Lung (tissue), 11 donors: ENCODE measurements at regions not wholly inside any gene's neighbourhood (a gene's known extent, or its start where the extent isn't known, plus 50 kb on each side); places are given as distances from the start of the nearest gene placed in this dataset.

ENCODE experiments used
- ATAC-seq: fragments of 200-7000 bp; cut with Tn5 transposase; one replicate; pipeline ENCODE4 v1.9.1; 2020; ENCODE audit warnings: moderate number of reproducible peaks; ENCODE audit not compliant: insufficient read depth, low FRiP score
- DNase-seq, 3 donors: peaks; one replicate each; pipeline ENCODE4 v3.0.0-alpha.2; 2013 to 2017
- H3K27ac ChIP-seq, 2 donors: one replicate each; pipeline ENCODE4 v1.5.1; 2013; ENCODE audit warnings: mild to moderate bottlenecking in 2 of 2, moderate library complexity in 2 of 2, control low read depth in 1 of 2, inconsistent platforms in 1 of 2, low read depth in 1 of 2, low read length in 1 of 2
- H3K27me3 ChIP-seq, 3 donors: one replicate each; pipeline ENCODE4 v1.5.1; 2013; ENCODE audit warnings: low read length in 2 of 3; ENCODE audit not compliant: control insufficient read depth in 3 of 3, insufficient read depth in 3 of 3
- H3K36me3 ChIP-seq, 4 donors: one replicate each; pipeline ENCODE4 v1.5.1; 2013; ENCODE audit warnings: low read length in 4 of 4, mild to moderate bottlenecking in 1 of 4, moderate library complexity in 1 of 4; ENCODE audit not compliant: control insufficient read depth in 4 of 4, insufficient read depth in 4 of 4
- H3K4me1 ChIP-seq, 5 donors: one replicate each; pipeline ENCODE4 v1.5.1; 2013; ENCODE audit warnings: low read length in 5 of 5, mild to moderate bottlenecking in 2 of 5, moderate library complexity in 1 of 5; ENCODE audit not compliant: control insufficient read depth in 5 of 5, insufficient read depth in 5 of 5
- H3K4me3 ChIP-seq: one replicate; pipeline ENCODE4 v1.5.1; 2013; ENCODE audit warnings: mild to moderate bottlenecking, control low read depth, moderate library complexity
- H3K9ac ChIP-seq, 2 donors: one replicate each; pipeline ENCODE4 v1.5.1; 2013; ENCODE audit warnings: low read length in 2 of 2, control low read depth in 1 of 2; ENCODE audit not compliant: insufficient read depth in 1 of 2
- H3K9me3 ChIP-seq, 4 donors: one replicate each; pipeline ENCODE4 v1.5.1; 2013; ENCODE audit warnings: low read length in 3 of 4, mild to moderate bottlenecking in 1 of 4, moderate library complexity in 1 of 4; ENCODE audit not compliant: control insufficient read depth in 4 of 4, insufficient read depth in 3 of 4
- WGBS, 2 donors: extraction: QIAGEN DNeasy Blood & Tissue Kit; methylation state at CpG; one replicate each; pipeline ENCODE4 v1.1.7; 2013; 5-methylcytosine and 5-hydroxymethylcytosine counted together
- TF ChIP-seq, protein P1 (sequence below): IDR thresholded peaks from 2 replicates; pipeline ENCODE4 v1.5.1; 2012; ENCODE audit warnings: mild to moderate bottlenecking; ENCODE audit errors: control extremely low read depth, extremely low read depth
- donor health status: control.
- donor health status: control.
- donor health status: Bipolar disorder and iron deficiency.
- donor health status: healthy.
- donor health status: DM: yes; HTN: yes; CAD: no.

- Histone ChIP-seq H3K27me3 (no peaks in the 10 kb centered on the region), H3K36me3 (no peaks in the 10 kb centered on the region), H3K9ac (no peak overlapping the region), H3K4me3 (no peak overlapping the region), H3K4me1 (no peaks in the 10 kb centered on the region), H3K27ac (no peak overlapping the region), H3K9me3 (no peaks in the 10 kb centered on the region)
- TF ChIP-seq, protein P1, sequence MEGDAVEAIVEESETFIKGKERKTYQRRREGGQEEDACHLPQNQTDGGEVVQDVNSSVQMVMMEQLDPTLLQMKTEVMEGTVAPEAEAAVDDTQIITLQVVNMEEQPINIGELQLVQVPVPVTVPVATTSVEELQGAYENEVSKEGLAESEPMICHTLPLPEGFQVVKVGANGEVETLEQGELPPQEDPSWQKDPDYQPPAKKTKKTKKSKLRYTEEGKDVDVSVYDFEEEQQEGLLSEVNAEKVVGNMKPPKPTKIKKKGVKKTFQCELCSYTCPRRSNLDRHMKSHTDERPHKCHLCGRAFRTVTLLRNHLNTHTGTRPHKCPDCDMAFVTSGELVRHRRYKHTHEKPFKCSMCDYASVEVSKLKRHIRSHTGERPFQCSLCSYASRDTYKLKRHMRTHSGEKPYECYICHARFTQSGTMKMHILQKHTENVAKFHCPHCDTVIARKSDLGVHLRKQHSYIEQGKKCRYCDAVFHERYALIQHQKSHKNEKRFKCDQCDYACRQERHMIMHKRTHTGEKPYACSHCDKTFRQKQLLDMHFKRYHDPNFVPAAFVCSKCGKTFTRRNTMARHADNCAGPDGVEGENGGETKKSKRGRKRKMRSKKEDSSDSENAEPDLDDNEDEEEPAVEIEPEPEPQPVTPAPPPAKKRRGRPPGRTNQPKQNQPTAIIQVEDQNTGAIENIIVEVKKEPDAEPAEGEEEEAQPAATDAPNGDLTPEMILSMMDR, result no peak
- ATAC-seq (no peak), DNase-seq (no peak)
- 90 to 92% methylated on average over 3 of the region's 3 CpGs for WGBS, 2 donors
These were observed 505.8 kb upstream of the STEAP1 start for GRCh38 chr7:89648509-89648908.

DNA sequence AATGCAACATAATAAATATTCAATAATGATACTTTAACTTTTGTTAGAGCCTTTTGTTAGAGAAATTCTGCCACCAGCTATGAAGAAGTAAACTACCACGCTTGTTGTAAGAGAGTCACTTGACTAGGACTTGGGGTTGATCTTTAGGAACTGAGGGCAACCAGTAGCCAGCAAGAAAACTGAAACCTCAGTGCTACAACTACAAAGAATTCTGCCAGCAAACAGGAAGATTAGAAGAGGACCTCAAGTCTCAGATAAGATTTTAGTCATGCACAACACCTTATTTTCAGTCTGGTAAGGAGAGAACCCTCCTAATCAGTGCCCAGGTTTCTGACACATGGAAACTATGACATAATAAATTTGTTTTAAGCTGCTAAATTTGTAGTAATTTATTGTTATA lies 498.3 kb upstream of the STEAP1 start:
- 79 to 83% methylated on average over 1 of the region's 1 CpG for WGBS, 2 donors
- H3K9me3 ChIP-seq, result no peaks in the 10 kb centered on the region
- H3K4me1 ChIP-seq, result no peaks in the 10 kb centered on the region
- H3K36me3 ChIP-seq, result no peaks in the 10 kb centered on the region
- TF ChIP-seq, protein P1, result no peak
- H3K27ac ChIP-seq, result no peak overlapping the region
- no peak overlapping the region for H3K9ac ChIP-seq
- no peak for DNase-seq
- no peak for ATAC-seq
- H3K27me3 ChIP-seq, result no peaks in the 10 kb centered on the region
- no peak overlapping the region for H3K4me3 ChIP-seq

GRCh38 chr7:89661876-89662275 lies 492.4 kb upstream of the STEAP1 start:
- H3K4me3 ChIP-seq, result no peak overlapping the region
- no peak overlapping the region for H3K27ac ChIP-seq
- H3K9me3 ChIP-seq, result no peaks in the 10 kb centered on the region
- DNase-seq, result no peak
- peaks cover 0 to 5% (median 0%) of the 10 kb centered on the region in 5 donors for H3K4me1 ChIP-seq
- no peak overlapping the region for H3K9ac ChIP-seq
- no peak for ATAC-seq
- TF ChIP-seq, protein P1, result no peak
- WGBS, 2 donors, result 68 to 85% methylated on average over 2 of the region's 2 CpGs
- H3K36me3 ChIP-seq, result no peaks in the 10 kb centered on the region
- no peaks in the 10 kb centered on the region for H3K27me3 ChIP-seq

GRCh38 chr7:89666136-89666835 lies 488.0 kb upstream of the STEAP1 start:
- ATAC-seq (no peak), DNase-seq (peak; percentile 14 to 34 (median 20))
- WGBS, 2 donors, result 66 to 80% methylated on average over 4 of the region's 4 CpGs
- TF ChIP-seq, protein P1, result no peak
- Histone ChIP-seq H3K9ac (no peak overlapping the region), H3K4me1 (peaks cover 0 to 5% (median 0%) of the 10 kb centered on the region in 5 donors), H3K4me3 (no peak overlapping the region), H3K27ac (no peak overlapping the region), H3K27me3 (no peaks in the 10 kb centered on the region), H3K36me3 (no peaks in the 10 kb centered on the region), H3K9me3 (no peaks in the 10 kb centered on the region)
